Lung (tissue), 11 donors: ENCODE measurements at regions not wholly inside any gene's neighbourhood (a gene's known extent, or its start where the extent isn't known, plus 50 kb on each side); places are given as distances from the start of the nearest gene placed in this dataset.

Experiments
- ATAC-seq: fragments of 200-7000 bp; cut with Tn5 transposase; one replicate; pipeline ENCODE4 v1.9.1; 2020; ENCODE audit warnings: moderate number of reproducible peaks; ENCODE audit not compliant: insufficient read depth, low FRiP score
- DNase-seq, 3 donors: peaks; one replicate each; pipeline ENCODE4 v3.0.0-alpha.2; 2013 to 2017
- H3K27ac ChIP-seq, 2 donors: one replicate each; pipeline ENCODE4 v1.5.1; 2013; ENCODE audit warnings: mild to moderate bottlenecking in 2 of 2, moderate library complexity in 2 of 2, control low read depth in 1 of 2, inconsistent platforms in 1 of 2, low read depth in 1 of 2, low read length in 1 of 2
- H3K27me3 ChIP-seq, 3 donors: one replicate each; pipeline ENCODE4 v1.5.1; 2013; ENCODE audit warnings: low read length in 2 of 3; ENCODE audit not compliant: control insufficient read depth in 3 of 3, insufficient read depth in 3 of 3
- H3K36me3 ChIP-seq, 4 donors: one replicate each; pipeline ENCODE4 v1.5.1; 2013; ENCODE audit warnings: low read length in 4 of 4, mild to moderate bottlenecking in 1 of 4, moderate library complexity in 1 of 4; ENCODE audit not compliant: control insufficient read depth in 4 of 4, insufficient read depth in 4 of 4
- H3K4me1 ChIP-seq, 5 donors: one replicate each; pipeline ENCODE4 v1.5.1; 2013; ENCODE audit warnings: low read length in 5 of 5, mild to moderate bottlenecking in 2 of 5, moderate library complexity in 1 of 5; ENCODE audit not compliant: control insufficient read depth in 5 of 5, insufficient read depth in 5 of 5
- H3K4me3 ChIP-seq: one replicate; pipeline ENCODE4 v1.5.1; 2013; ENCODE audit warnings: mild to moderate bottlenecking, control low read depth, moderate library complexity
- H3K9ac ChIP-seq, 2 donors: one replicate each; pipeline ENCODE4 v1.5.1; 2013; ENCODE audit warnings: low read length in 2 of 2, control low read depth in 1 of 2; ENCODE audit not compliant: insufficient read depth in 1 of 2
- H3K9me3 ChIP-seq, 4 donors: one replicate each; pipeline ENCODE4 v1.5.1; 2013; ENCODE audit warnings: low read length in 3 of 4, mild to moderate bottlenecking in 1 of 4, moderate library complexity in 1 of 4; ENCODE audit not compliant: control insufficient read depth in 4 of 4, insufficient read depth in 3 of 4
- WGBS, 2 donors: extraction: QIAGEN DNeasy Blood & Tissue Kit; methylation state at CpG; one replicate each; pipeline ENCODE4 v1.1.7; 2013; 5-methylcytosine and 5-hydroxymethylcytosine counted together
- TF ChIP-seq, protein P1 (sequence below): IDR thresholded peaks from 2 replicates; pipeline ENCODE4 v1.5.1; 2012; ENCODE audit warnings: mild to moderate bottlenecking; ENCODE audit errors: control extremely low read depth, extremely low read depth
- donor health status: control.
- donor health status: control.
- donor health status: Bipolar disorder and iron deficiency.
- donor health status: healthy.
- donor health status: DM: yes; HTN: yes; CAD: no.

DNA sequence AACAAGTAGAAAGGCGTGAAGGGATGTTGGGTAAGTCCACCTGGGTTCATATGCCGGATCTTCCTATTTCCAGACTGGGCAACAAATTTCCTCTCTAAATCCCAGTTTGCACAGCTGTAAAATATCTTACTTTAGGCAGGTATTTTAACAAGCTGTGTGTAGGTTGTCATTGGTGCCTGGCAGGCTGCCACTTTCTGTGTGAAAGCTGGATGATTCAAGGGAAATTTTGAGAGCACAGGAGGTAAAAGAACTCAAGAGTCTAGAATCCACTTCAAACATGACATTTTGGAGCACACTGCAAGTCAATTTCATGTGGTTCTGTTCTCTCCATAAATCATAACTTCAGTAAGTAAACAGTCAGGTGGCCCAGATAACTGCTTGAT, 817.4 kb upstream of the AMELY start:
- no peak for ATAC-seq
- no peak overlapping the region for H3K9ac ChIP-seq
- H3K9me3 ChIP-seq, result no peaks in the 10 kb centered on the region
- 60% methylated on average over 2 of the region's 2 CpGs; no CpG with 5 or more reads in 1 of the 2 donors for WGBS, 2 donors
- no peaks in the 10 kb centered on the region for H3K36me3 ChIP-seq
- no peak overlapping the region for H3K27ac ChIP-seq
- no peak overlapping the region for H3K4me3 ChIP-seq
- no peaks in the 10 kb centered on the region for H3K4me1 ChIP-seq
- DNase-seq, result no peak
- TF ChIP-seq, protein P1, sequence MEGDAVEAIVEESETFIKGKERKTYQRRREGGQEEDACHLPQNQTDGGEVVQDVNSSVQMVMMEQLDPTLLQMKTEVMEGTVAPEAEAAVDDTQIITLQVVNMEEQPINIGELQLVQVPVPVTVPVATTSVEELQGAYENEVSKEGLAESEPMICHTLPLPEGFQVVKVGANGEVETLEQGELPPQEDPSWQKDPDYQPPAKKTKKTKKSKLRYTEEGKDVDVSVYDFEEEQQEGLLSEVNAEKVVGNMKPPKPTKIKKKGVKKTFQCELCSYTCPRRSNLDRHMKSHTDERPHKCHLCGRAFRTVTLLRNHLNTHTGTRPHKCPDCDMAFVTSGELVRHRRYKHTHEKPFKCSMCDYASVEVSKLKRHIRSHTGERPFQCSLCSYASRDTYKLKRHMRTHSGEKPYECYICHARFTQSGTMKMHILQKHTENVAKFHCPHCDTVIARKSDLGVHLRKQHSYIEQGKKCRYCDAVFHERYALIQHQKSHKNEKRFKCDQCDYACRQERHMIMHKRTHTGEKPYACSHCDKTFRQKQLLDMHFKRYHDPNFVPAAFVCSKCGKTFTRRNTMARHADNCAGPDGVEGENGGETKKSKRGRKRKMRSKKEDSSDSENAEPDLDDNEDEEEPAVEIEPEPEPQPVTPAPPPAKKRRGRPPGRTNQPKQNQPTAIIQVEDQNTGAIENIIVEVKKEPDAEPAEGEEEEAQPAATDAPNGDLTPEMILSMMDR, result no peak
- no peaks in the 10 kb centered on the region for H3K27me3 ChIP-seq

DNA sequence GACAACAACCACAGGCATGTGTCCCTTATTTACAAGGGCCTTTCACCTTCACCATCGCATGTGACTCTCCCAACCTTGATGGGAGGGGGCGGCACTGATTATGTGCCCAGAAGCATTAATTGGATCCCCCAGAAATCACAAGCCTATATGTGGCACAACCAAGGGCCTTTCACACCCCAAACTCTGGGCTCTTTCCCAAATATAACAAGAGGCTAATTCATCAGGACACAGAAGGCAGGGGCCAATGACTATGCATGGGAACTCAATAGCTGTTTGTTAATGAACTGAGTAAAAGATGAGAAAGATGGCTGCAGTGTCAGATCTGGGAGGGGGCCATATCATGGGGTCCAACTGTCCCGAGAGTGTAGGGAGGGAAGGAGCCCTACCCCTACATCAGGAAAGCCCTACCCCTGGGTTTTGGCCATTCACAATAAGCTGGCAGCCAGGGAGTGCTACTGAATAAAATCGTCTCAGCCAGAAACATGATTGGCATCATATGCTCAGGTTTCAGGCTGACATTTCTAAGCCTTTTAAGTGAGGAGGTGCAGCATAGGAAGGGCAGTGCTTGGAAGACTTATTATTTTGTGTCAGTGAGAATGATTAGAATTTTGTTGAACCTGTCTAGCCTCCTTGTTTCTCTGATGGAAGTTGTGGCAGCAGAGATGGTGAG, 814.4 kb upstream of the AMELY start:
- WGBS, 2 donors, result 86% methylated on average over 4 of the region's 4 CpGs; no CpG with 5 or more reads in 1 of the 2 donors
- H3K4me1 ChIP-seq, result no peaks in the 10 kb centered on the region
- TF ChIP-seq, protein P1, result no peak
- H3K9me3 ChIP-seq, result no peaks in the 10 kb centered on the region
- H3K4me3 ChIP-seq, result no peak overlapping the region
- no peaks in the 10 kb centered on the region for H3K27me3 ChIP-seq
- no peak overlapping the region for H3K27ac ChIP-seq
- no peaks in the 10 kb centered on the region for H3K36me3 ChIP-seq
- H3K9ac ChIP-seq, result no peak overlapping the region
- ATAC-seq, result no peak
- peak in 1 of 3 donors; percentile 15 for DNase-seq

DNA sequence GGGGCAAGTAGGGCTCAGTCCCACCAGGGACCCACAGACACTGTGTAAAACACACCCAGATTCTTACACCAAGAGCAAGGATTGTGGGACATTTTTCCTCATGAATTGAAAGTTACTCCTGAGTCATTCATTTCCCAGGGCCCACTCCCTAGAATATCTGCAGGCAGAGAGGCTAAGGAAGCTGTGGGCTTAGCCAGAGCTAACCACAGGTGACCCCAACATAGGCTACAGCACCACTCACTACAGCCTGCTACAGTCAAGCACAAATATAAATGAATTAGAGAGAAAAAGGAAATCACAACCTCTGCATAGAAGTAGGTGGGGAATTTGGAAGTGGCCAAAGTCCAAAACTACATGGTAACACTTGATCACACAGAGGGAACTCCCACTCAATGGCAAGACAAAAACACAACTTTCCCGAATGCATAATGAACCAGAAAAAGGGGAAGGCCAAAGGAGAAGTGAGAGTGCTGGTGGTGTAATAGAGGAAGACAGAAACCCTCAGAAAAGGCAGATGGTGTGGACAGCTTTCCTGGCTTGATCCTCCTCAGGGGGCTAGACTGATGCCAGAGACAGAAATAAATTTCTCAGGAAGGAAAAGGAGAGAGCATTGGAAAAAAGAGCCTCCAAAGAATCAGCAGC, 812.6 kb upstream of the AMELY start:
- TF ChIP-seq, protein P1, result no peak
- ATAC-seq (no peak), DNase-seq (no peak)

More for the DNA sequence above, 812.6 kb upstream of the AMELY start:
- H3K9me3 ChIP-seq, result no peaks in the 10 kb centered on the region
- no peaks in the 10 kb centered on the region for H3K27me3 ChIP-seq
- 44% methylated on average over 1 of the region's 1 CpG; no CpG with 5 or more reads in 1 of the 2 donors for WGBS, 2 donors
- no peak overlapping the region for H3K4me3 ChIP-seq
- no peak overlapping the region for H3K9ac ChIP-seq
- no peak overlapping the region for H3K27ac ChIP-seq
- no peaks in the 10 kb centered on the region for H3K4me1 ChIP-seq
- H3K36me3 ChIP-seq, result no peaks in the 10 kb centered on the region
